Esophagus muscularis mucosa (tissue), 2 donors: ENCODE measurements at regions not wholly inside any gene's neighbourhood (a gene's known extent, or its start where the extent isn't known, plus 50 kb on each side); places are given as distances from the start of the nearest gene placed in this dataset.

Experiments used
- EP300 ChIP-seq: sonication (generic); formaldehyde crosslinking; IDR thresholded peaks from one replicate; pipeline ENCODE4 v1.6.1; 2017; ENCODE audit warnings: antibody characterized with exemption
- POLR2A ChIP-seq: fragments of 450-650 bp; IDR thresholded peaks from one replicate; pipeline ENCODE4 v1.6.1; 2017; ENCODE audit warnings: antibody characterized with exemption, moderate library complexity, mild to moderate bottlenecking, low read depth

DNA sequence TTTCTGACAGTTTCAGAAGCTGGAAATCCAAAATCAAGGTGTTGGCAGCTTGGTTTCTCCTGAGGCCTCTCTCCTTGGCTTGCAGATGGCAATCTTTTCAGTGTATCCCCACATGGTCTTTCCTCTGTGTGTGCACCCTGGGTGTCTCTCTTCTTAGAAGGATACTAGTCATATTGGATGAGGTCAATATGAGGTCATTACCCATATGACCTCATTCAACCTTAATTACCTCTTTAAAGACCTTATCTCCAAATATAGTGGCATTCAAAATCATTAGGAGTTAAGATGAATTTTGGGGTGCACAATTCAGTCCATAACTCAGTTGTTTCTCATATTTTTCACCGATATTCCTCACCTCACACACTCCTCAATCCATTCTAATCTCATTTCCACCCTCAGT lies 92.4 kb upstream of the TGM3 start:
- TF ChIP-seq POLR2A = no peak
- TF ChIP-seq EP300 = no peak
